ENCODE measurements at regions not wholly inside any gene's neighbourhood (a gene's known extent, or its start where the extent isn't known, plus 50 kb on each side); places are given as distances from the start of the nearest gene placed in this dataset.
"Not testable (repeated sequence)": the region's sequence is repeated elsewhere in the genome, so short reads cannot be mapped to it uniquely, and the experiment has no call there.

DNA sequence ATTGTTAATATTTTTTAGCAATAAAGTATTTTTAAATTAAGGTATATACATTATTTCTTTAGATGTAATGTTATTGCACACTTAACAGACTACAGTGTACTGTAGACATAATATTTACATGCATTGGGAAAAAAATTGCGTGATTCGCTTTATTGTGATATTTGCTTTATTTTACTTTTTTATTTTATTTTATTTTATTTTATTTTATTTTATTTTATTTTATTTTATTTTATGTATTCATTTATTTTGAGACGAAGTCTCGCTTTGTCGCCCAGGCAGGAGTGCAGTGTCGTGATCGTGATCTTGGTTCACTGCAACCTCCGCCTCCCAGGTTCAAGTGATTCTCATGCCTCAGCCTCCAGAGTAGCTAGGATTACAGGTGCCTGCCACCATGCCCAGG, 1522.7 kb downstream of the AMY1C start:
- TF ChIP-seq, protein P1, sequence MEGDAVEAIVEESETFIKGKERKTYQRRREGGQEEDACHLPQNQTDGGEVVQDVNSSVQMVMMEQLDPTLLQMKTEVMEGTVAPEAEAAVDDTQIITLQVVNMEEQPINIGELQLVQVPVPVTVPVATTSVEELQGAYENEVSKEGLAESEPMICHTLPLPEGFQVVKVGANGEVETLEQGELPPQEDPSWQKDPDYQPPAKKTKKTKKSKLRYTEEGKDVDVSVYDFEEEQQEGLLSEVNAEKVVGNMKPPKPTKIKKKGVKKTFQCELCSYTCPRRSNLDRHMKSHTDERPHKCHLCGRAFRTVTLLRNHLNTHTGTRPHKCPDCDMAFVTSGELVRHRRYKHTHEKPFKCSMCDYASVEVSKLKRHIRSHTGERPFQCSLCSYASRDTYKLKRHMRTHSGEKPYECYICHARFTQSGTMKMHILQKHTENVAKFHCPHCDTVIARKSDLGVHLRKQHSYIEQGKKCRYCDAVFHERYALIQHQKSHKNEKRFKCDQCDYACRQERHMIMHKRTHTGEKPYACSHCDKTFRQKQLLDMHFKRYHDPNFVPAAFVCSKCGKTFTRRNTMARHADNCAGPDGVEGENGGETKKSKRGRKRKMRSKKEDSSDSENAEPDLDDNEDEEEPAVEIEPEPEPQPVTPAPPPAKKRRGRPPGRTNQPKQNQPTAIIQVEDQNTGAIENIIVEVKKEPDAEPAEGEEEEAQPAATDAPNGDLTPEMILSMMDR (IDR thresholded peaks at IDR 0.05): not testable (repeated sequence)
- not testable (repeated sequence) for TF ChIP-seq POLR2A (IDR thresholded peaks at IDR 0.05)

Data from testis (tissue), 2 donors.